ENCODE measurements at regions not wholly inside any gene's neighbourhood (a gene's known extent, or its start where the extent isn't known, plus 50 kb on each side); places are given as distances from the start of the nearest gene placed in this dataset.

DNA sequence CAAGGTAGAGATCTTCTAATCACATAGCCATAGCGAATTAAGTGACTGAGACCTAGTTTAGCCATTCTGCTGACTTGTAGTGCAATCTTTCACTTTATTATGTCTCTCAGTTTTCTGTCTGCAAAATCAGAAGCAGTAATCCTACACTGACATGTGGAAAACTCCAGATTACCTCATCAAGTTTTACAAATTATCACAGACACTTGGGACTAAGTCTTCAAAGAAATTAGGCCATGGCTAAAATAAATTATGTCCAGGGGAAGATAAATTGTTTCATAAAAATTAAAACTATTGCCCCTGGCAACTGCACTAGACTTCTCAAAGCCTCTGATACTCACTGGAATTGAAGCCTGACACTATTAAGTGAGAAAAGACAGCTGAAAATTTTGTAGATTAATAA, 129.9 kb upstream of the RGMB start:
- Histone ChIP-seq H3K27me3 (ENCODE audit: insufficient read depth, poor library complexity, severe bottlenecking) (no peaks in the 10 kb centered on the region), H3K4me3 (replicated peaks; ENCODE audit: insufficient read depth, low read length) (no peak overlapping the region), H3K27ac (replicated peaks) (no peak overlapping the region)
- no peak for DNase-seq (ENCODE audit: low read depth in 1 of 2, low spot score in 1 of 2)
- TF ChIP-seq, protein P1, sequence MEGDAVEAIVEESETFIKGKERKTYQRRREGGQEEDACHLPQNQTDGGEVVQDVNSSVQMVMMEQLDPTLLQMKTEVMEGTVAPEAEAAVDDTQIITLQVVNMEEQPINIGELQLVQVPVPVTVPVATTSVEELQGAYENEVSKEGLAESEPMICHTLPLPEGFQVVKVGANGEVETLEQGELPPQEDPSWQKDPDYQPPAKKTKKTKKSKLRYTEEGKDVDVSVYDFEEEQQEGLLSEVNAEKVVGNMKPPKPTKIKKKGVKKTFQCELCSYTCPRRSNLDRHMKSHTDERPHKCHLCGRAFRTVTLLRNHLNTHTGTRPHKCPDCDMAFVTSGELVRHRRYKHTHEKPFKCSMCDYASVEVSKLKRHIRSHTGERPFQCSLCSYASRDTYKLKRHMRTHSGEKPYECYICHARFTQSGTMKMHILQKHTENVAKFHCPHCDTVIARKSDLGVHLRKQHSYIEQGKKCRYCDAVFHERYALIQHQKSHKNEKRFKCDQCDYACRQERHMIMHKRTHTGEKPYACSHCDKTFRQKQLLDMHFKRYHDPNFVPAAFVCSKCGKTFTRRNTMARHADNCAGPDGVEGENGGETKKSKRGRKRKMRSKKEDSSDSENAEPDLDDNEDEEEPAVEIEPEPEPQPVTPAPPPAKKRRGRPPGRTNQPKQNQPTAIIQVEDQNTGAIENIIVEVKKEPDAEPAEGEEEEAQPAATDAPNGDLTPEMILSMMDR (IDR thresholded peaks at IDR 0.05; ENCODE audit: insufficient read depth, low read length): no peak
- no peak for TF ChIP-seq POLR2AphosphoS5 (IDR thresholded peaks at IDR 0.05; ENCODE audit: low read depth)
- no peak for TF ChIP-seq GABPA (IDR thresholded peaks at IDR 0.05; ENCODE audit: low read depth)
- no peak for TF ChIP-seq SPI1 (IDR thresholded peaks at IDR 0.05; ENCODE audit: borderline replicate concordance, low read depth)
- TF ChIP-seq, protein P2, sequence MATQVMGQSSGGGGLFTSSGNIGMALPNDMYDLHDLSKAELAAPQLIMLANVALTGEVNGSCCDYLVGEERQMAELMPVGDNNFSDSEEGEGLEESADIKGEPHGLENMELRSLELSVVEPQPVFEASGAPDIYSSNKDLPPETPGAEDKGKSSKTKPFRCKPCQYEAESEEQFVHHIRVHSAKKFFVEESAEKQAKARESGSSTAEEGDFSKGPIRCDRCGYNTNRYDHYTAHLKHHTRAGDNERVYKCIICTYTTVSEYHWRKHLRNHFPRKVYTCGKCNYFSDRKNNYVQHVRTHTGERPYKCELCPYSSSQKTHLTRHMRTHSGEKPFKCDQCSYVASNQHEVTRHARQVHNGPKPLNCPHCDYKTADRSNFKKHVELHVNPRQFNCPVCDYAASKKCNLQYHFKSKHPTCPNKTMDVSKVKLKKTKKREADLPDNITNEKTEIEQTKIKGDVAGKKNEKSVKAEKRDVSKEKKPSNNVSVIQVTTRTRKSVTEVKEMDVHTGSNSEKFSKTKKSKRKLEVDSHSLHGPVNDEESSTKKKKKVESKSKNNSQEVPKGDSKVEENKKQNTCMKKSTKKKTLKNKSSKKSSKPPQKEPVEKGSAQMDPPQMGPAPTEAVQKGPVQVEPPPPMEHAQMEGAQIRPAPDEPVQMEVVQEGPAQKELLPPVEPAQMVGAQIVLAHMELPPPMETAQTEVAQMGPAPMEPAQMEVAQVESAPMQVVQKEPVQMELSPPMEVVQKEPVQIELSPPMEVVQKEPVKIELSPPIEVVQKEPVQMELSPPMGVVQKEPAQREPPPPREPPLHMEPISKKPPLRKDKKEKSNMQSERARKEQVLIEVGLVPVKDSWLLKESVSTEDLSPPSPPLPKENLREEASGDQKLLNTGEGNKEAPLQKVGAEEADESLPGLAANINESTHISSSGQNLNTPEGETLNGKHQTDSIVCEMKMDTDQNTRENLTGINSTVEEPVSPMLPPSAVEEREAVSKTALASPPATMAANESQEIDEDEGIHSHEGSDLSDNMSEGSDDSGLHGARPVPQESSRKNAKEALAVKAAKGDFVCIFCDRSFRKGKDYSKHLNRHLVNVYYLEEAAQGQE (IDR thresholded peaks at IDR 0.05; ENCODE audit: insufficient replicate concordance, low read depth): no peak

DNA sequence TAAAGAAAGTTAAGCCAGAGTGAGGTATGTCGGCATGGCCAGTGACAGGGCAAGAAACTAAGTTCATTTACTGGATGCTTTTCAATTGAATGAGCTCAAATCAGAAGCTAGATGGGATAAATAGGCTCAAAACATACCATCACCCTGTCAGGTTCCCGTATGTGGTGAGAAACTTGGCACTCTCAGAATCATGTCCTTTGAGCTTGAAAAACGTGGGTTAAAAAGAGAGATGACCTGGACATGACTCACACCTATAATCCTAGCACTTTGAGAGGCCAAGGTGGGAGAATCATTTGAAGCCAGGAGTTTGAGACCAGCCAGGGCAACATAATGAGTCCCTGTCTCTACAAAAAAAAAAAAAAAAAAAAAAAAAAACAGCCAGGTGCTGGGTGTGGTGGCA, 121.7 kb upstream of the RGMB start:
- no peak overlapping the region for H3K4me3 ChIP-seq (replicated peaks; ENCODE audit: insufficient read depth, low read length)
- H3K27ac ChIP-seq (replicated peaks): no peak overlapping the region
- TF ChIP-seq GABPA (IDR thresholded peaks at IDR 0.05; ENCODE audit: low read depth): no peak
- no peak for TF ChIP-seq SPI1 (IDR thresholded peaks at IDR 0.05; ENCODE audit: borderline replicate concordance, low read depth)
- TF ChIP-seq, protein P1 (IDR thresholded peaks at IDR 0.05; ENCODE audit: insufficient read depth, low read length): no peak
- no peak for TF ChIP-seq POLR2AphosphoS5 (IDR thresholded peaks at IDR 0.05; ENCODE audit: low read depth)
- TF ChIP-seq, protein P2 (IDR thresholded peaks at IDR 0.05; ENCODE audit: insufficient replicate concordance, low read depth): no peak
- DNase-seq (ENCODE audit: low read depth in 1 of 2, low spot score in 1 of 2): no peak
- H3K27me3 ChIP-seq (ENCODE audit: insufficient read depth, poor library complexity, severe bottlenecking): no peaks in the 10 kb centered on the region

DNA sequence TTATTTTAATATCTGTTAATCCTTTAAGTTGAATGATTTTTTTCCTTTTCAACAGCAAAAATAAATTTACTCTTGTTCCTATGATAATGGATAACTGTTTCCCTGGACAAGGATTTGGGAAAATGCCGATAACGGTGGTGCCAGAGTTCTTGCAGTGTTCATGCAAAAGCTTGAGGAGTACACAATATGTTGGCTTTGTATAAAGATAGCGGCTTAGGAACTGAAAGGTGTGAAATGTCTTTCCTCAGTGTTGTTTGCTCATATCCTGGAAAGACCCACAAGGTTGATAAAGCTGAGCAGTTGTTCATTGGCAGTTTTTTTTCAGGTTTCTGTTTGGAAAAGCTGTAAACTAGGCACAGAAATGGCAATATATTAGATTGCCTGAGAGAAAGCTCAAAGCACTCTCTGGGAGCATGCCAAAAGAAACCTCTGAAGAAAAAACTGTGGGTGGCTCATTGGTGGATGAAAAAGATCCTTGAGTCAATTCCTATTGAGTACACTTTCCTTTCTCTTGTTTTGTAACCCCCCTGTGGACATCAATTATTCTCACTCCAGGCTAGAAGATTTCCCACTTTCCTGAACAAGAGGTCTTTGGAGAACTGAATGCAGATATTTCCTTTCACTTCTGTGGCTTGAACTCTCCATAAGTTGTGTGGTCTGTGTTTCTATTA, 117.2 kb upstream of the RGMB start:
- TF ChIP-seq, protein P1 (IDR thresholded peaks at IDR 0.05; ENCODE audit: insufficient read depth, low read length): no peak
- TF ChIP-seq POLR2AphosphoS5 (IDR thresholded peaks at IDR 0.05; ENCODE audit: low read depth) (no peak), SPI1 (IDR thresholded peaks at IDR 0.05; ENCODE audit: borderline replicate concordance, low read depth) (no peak), GABPA (IDR thresholded peaks at IDR 0.05; ENCODE audit: low read depth) (no peak)
- TF ChIP-seq, protein P2 (IDR thresholded peaks at IDR 0.05; ENCODE audit: insufficient replicate concordance, low read depth): no peak
- Histone ChIP-seq H3K27ac (replicated peaks) (no peak overlapping the region), H3K4me3 (replicated peaks; ENCODE audit: insufficient read depth, low read length) (no peak overlapping the region), H3K27me3 (ENCODE audit: insufficient read depth, poor library complexity, severe bottlenecking) (no peaks in the 10 kb centered on the region)
- DNase-seq (ENCODE audit: low read depth in 1 of 2, low spot score in 1 of 2): no peak
